Vagina (tissue), 2 donors: ENCODE measurements at regions not wholly inside any gene's neighbourhood (a gene's known extent, or its start where the extent isn't known, plus 50 kb on each side); places are given as distances from the start of the nearest gene placed in this dataset.

Experiments used
- CTCF ChIP-seq, 3 experiments: fragments of 450-650 bp in 2 of 3; fragments of 200-600 bp in 1 of 3; sonication (generic) in 1 of 3; IDR thresholded peaks; one replicate each; pipeline ENCODE4 v1.5.1; 2017 to 2019; ENCODE audit warnings: antibody characterized with exemption in 3 of 3, mild to moderate bottlenecking in 2 of 3, moderate library complexity in 2 of 3
- POLR2A ChIP-seq, 2 donors: fragments of 450-650 bp; IDR thresholded peaks; one replicate each; pipeline ENCODE4 v1.6.1; 2017; ENCODE audit warnings: antibody characterized with exemption in 2 of 2, mild to moderate bottlenecking in 2 of 2, moderate library complexity in 2 of 2
- POLR2AphosphoS5 ChIP-seq, 2 donors: sonication (generic); formaldehyde crosslinking; IDR thresholded peaks; one replicate each; pipeline ENCODE4 v1.9.0; 2017; ENCODE audit warnings: antibody characterized with exemption in 2 of 2, mild to moderate bottlenecking in 2 of 2, low read depth in 1 of 2; ENCODE audit not compliant: insufficient read depth in 1 of 2

DNA sequence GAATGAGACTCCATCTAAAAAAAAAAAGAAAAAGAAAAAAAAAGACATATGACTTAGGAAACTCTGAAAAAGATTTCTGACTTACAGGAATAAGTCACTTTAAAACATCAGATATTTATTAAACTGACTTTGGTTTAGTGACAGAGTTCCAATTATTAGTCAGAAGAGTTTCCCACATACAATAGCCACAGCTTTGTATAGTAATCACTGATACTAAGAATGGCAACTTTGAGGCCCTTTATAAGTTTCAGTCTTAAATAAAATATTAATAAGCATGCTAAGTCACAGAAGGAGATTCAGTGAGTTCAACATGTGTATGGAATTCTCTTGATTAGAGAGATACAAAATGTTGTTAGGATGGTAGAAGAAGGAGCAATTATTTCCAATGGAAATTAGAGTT lies 652.3 kb upstream of the AMOT start:
- TF ChIP-seq CTCF (IDR thresholded peaks at IDR 0.05) (no peak), POLR2AphosphoS5 (IDR thresholded peaks at IDR 0.05; ENCODE audit: insufficient read depth in 1 of 2, low read depth in 1 of 2) (no peak), POLR2A (IDR thresholded peaks at IDR 0.05) (no peak)
